Ascending aorta (tissue), 2 donors: ENCODE measurements at regions not wholly inside any gene's neighbourhood (a gene's known extent, or its start where the extent isn't known, plus 50 kb on each side); places are given as distances from the start of the nearest gene placed in this dataset.
"Not testable (repeated sequence)": the region's sequence is repeated elsewhere in the genome, so short reads cannot be mapped to it uniquely, and the experiment has no call there.

ENCODE experiments used
- DNase-seq, 2 donors: peaks; one replicate each; pipeline ENCODE4 v3.0.0-alpha.2; 2019; ENCODE audit warnings: low spot score in 2 of 2
- H3K27ac ChIP-seq, 2 donors: fragments of 200-600 bp; sonication (generic); one replicate each; pipeline ENCODE4 v1.5.1; 2016 to 2017; ENCODE audit warnings: mild to moderate bottlenecking in 1 of 2
- H3K27me3 ChIP-seq: fragments of 200-600 bp; sonication (generic); one replicate; pipeline ENCODE4 v1.5.1; 2017
- H3K36me3 ChIP-seq, 2 donors: fragments of 200-600 bp; sonication (generic); one replicate each; pipeline ENCODE4 v1.5.1; 2016
- H3K4me1 ChIP-seq, 2 donors: fragments of 200-600 bp; sonication (generic); one replicate each; pipeline ENCODE4 v1.5.1; 2016 to 2017; ENCODE audit warnings: mild to moderate bottlenecking in 1 of 2
- H3K4me3 ChIP-seq, 2 donors: fragments of 200-600 bp; sonication (generic); one replicate each; pipeline ENCODE4 v1.5.1; 2016 to 2017; ENCODE audit warnings: mild to moderate bottlenecking in 1 of 2
- H3K9me3 ChIP-seq, 2 donors: fragments of 200-600 bp; sonication (generic); one replicate each; pipeline ENCODE4 v1.5.1; 2016
- CTCF ChIP-seq, 3 experiments: fragments of 200-600 bp in 2 of 3; fragments of 450-650 bp in 1 of 3; sonication (generic) in 2 of 3; IDR thresholded peaks; one replicate each; pipeline ENCODE4 v1.5.1; 2016 to 2019; ENCODE audit warnings: antibody characterized with exemption in 3 of 3, mild to moderate bottlenecking in 1 of 3, moderate library complexity in 1 of 3
- intact Hi-C: fragments of 100-400 bp; cut with DNase I; formaldehyde crosslinking; loops from one replicate; pipeline ENCODE4 v1.15.1; 2023

GRCh38 chr15:66633938-66634250 lies 68.1 kb upstream of the LCTL start:
- intact Hi-C loops: no loop called here

GRCh38 chr15:66634540-66634939 lies 67.5 kb upstream of the SMAD6 start:
- Histone ChIP-seq H3K9me3 (no peaks in the 10 kb centered on the region), H3K4me1 (no peaks in the 10 kb centered on the region), H3K27ac (no peak overlapping the region), H3K4me3 (no peak overlapping the region), H3K36me3 (no peaks in the 10 kb centered on the region), H3K27me3 (no peaks in the 10 kb centered on the region)
- intact Hi-C loops: no loop called here
- no peak for TF ChIP-seq CTCF (IDR thresholded peaks at IDR 0.05)
- DNase-seq: no peak

More at GRCh38 chr15:66633938-66634250, 68.1 kb upstream of the LCTL start:
- Histone ChIP-seq H3K27me3 (no peaks in the 10 kb centered on the region), H3K27ac (no peak overlapping the region), H3K9me3 (no peaks in the 10 kb centered on the region), H3K4me1 (no peaks in the 10 kb centered on the region), H3K36me3 (no peaks in the 10 kb centered on the region), H3K4me3 (no peak overlapping the region)
- no peak for TF ChIP-seq CTCF (IDR thresholded peaks at IDR 0.05)
- no peak for DNase-seq

GRCh38 chr15:66635006-66635405 lies 67.0 kb upstream of the SMAD6 start:
- Histone ChIP-seq H3K4me1 (no peaks in the 10 kb centered on the region), H3K4me3 (no peak overlapping the region), H3K9me3 (no peaks in the 10 kb centered on the region), H3K36me3 (no peaks in the 10 kb centered on the region), H3K27me3 (no peaks in the 10 kb centered on the region), H3K27ac (no peak overlapping the region)
- intact Hi-C loops: no loop called here
- no peak for TF ChIP-seq CTCF (IDR thresholded peaks at IDR 0.05)
- no peak for DNase-seq

GRCh38 chr15:66635817-66636216 lies 66.2 kb upstream of the SMAD6 start:
- intact Hi-C loops: no loop called here
- Histone ChIP-seq H3K27me3 (no peaks in the 10 kb centered on the region), H3K4me3 (no peak overlapping the region), H3K9me3 (no peaks in the 10 kb centered on the region), H3K27ac (no peak overlapping the region), H3K36me3 (no peaks in the 10 kb centered on the region), H3K4me1 (no peaks in the 10 kb centered on the region)
- DNase-seq: no peak
- no peak for TF ChIP-seq CTCF (IDR thresholded peaks at IDR 0.05)

GRCh38 chr15:66637044-66637443 lies 65.0 kb upstream of the SMAD6 start:
- DNase-seq, H3K27ac ChIP-seq, H3K36me3 ChIP-seq, H3K9me3 ChIP-seq, H3K4me1 ChIP-seq, H3K27me3 ChIP-seq, intact Hi-C loops, H3K4me3 ChIP-seq: not testable (repeated sequence)

- Histone ChIP-seq H3K9me3 (no peaks in the 10 kb centered on the region), H3K4me1 (no peaks in the 10 kb centered on the region), H3K4me3 (no peak overlapping the region), H3K36me3 (no peaks in the 10 kb centered on the region), H3K27me3 (no peaks in the 10 kb centered on the region), H3K27ac (no peak overlapping the region)
- TF ChIP-seq CTCF (IDR thresholded peaks at IDR 0.05): no peak
- no peak for DNase-seq
- intact Hi-C loops: no loop called here
Measured at GRCh38 chr15:66638377-66638776, 63.7 kb upstream of the SMAD6 start.
